Spleen (tissue), 11 donors: ENCODE measurements at regions not wholly inside any gene's neighbourhood (a gene's known extent, or its start where the extent isn't known, plus 50 kb on each side); places are given as distances from the start of the nearest gene placed in this dataset.
"Not testable (repeated sequence)": the region's sequence is repeated elsewhere in the genome, so short reads cannot be mapped to it uniquely, and the experiment has no call there.

Experiments
- DNase-seq: peaks from one replicate; pipeline ENCODE4 v3.0.0-alpha.2; 2020
- H3K27ac ChIP-seq, 8 donors: fragments of 200-600 bp; sonication (generic) in 7 of 8; 1 replicate in 4 of 8; 2 replicates in 4 of 8; pipeline versions ENCODE4 v1.5.0 to v1.8.0; 2016 to 2021; ENCODE audit warnings: inconsistent platforms in 4 of 8, mild to moderate bottlenecking in 4 of 8, moderate library complexity in 1 of 8
- H3K27me3 ChIP-seq, 7 donors: fragments of 200-600 bp; sonication (generic) in 6 of 7; replicated peaks in 1 of 7; 1 replicate in 4 of 7; 2 replicates in 3 of 7; pipeline versions ENCODE4 v1.5.0 to v1.8.0; 2016 to 2021; ENCODE audit warnings: inconsistent platforms in 3 of 7, mild to moderate bottlenecking in 1 of 7
- H3K36me3 ChIP-seq, 6 donors: fragments of 200-600 bp; sonication (generic) in 5 of 6; 1 replicate in 4 of 6; 2 replicates in 2 of 6; pipeline versions ENCODE4 v1.5.0 to v1.8.0; 2016 to 2021; ENCODE audit warnings: inconsistent platforms in 2 of 6
- H3K4me1 ChIP-seq, 6 donors: fragments of 200-600 bp; sonication (generic) in 5 of 6; 1 replicate in 3 of 6; 2 replicates in 3 of 6; pipeline versions ENCODE4 v1.5.0 to v1.8.0; 2016 to 2021; ENCODE audit warnings: inconsistent platforms in 3 of 6
- H3K4me3 ChIP-seq, 8 donors: fragments of 200-600 bp; sonication (generic) in 7 of 8; 1 replicate in 4 of 8; 2 replicates in 4 of 8; pipeline versions ENCODE4 v1.5.0 to v1.8.0; 2016 to 2021; ENCODE audit warnings: inconsistent platforms in 4 of 8, mild to moderate bottlenecking in 4 of 8, moderate library complexity in 2 of 8
- H3K9me3 ChIP-seq, 8 donors: fragments of 200-600 bp; sonication (generic) in 7 of 8; 1 replicate in 4 of 8; 2 replicates in 4 of 8; pipeline versions ENCODE4 v1.5.0 to v1.8.0; 2016 to 2021; ENCODE audit warnings: inconsistent platforms in 4 of 8
- POLR2A ChIP-seq, 3 donors: fragments of 450-650 bp; IDR thresholded peaks; one replicate each; pipeline ENCODE4 v1.5.1; 2017; ENCODE audit warnings: antibody characterized with exemption in 3 of 3, mild to moderate bottlenecking in 1 of 3
- POLR2AphosphoS5 ChIP-seq, 3 donors: sonication (generic); formaldehyde crosslinking; IDR thresholded peaks; one replicate each; pipeline ENCODE4 v1.5.1; 2017; ENCODE audit warnings: antibody characterized with exemption in 3 of 3
- WGBS, 5 donors: extraction: QIAGEN DNeasy Blood & Tissue Kit in 3 of 5; methylation state at CpG; one replicate each; pipeline versions ENCODE4 v1.1.5 to v1.1.7; 2013 to 2018; 5-methylcytosine and 5-hydroxymethylcytosine counted together
- intact Hi-C: fragments of 100-400 bp; cut with DNase I; formaldehyde crosslinking; loops from one replicate; pipeline ENCODE4 v1.15.0; 2023; ENCODE audit warnings: low total_unique reads
- TF ChIP-seq, protein P1 (sequence below), 11 experiments: fragments of 200-600 bp in 7 of 11; fragments of 450-650 bp in 4 of 11; sonication (generic) in 4 of 11; IDR thresholded peaks in 8 of 11; conservative IDR thresholded peaks in 3 of 11; 1 replicate in 7 of 11; 2 replicates in 4 of 11; pipeline versions ENCODE4 v1.4.0 to v1.8.0; 2016 to 2021; ENCODE audit warnings: antibody characterized with exemption in 11 of 11, inconsistent platforms in 4 of 11, mild to moderate bottlenecking in 1 of 11
- donor health status: healthy with polysubstance abuse.
- donor health status: DM: no; HTN: no; CAD: no; lungs with moderate emphysema.
- donor health status: DM: no; HTN: no; CAD: no.
- donor health status: Bipolar disorder and iron deficiency.
- donor health status: healthy.
- donor health status: DM: no; HTN: no; CAD: no.
- donor health status: DM: yes; HTN: yes; CAD: no.

DNA sequence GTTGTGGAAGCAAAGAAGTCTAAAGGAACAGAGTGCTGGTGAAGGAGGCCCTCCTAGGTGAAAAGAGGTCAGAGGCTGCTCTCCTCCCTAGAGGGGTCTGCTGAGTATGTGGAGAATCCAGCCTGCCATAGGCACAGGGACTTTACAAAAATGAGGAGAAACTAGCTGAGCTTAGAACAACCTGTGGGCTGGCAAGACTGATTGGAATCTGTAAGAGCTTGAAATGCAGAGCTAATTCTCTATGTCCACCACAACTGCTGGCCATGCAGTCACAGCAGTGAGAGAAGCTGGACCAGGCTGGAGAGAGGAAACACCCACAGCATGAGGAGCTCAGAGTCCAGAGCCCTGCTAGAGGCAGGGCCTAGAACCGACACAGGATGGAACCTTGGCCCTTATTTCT lies 251.0 kb upstream of the MGAT5 start:
- 0% methylated on average over 1 of the region's 1 CpG for WGBS, 5 donors
- Histone ChIP-seq H3K4me3 (no peak overlapping the region), H3K27ac (no peak overlapping the region), H3K27me3 (no peaks in the 10 kb centered on the region), H3K36me3 (no peaks in the 10 kb centered on the region), H3K4me1 (no peaks in the 10 kb centered on the region), H3K9me3 (no peaks in the 10 kb centered on the region)
- TF ChIP-seq POLR2AphosphoS5 (IDR thresholded peaks at IDR 0.05): no peak
- no peak for TF ChIP-seq POLR2A (IDR thresholded peaks at IDR 0.05)
- TF ChIP-seq, protein P1, sequence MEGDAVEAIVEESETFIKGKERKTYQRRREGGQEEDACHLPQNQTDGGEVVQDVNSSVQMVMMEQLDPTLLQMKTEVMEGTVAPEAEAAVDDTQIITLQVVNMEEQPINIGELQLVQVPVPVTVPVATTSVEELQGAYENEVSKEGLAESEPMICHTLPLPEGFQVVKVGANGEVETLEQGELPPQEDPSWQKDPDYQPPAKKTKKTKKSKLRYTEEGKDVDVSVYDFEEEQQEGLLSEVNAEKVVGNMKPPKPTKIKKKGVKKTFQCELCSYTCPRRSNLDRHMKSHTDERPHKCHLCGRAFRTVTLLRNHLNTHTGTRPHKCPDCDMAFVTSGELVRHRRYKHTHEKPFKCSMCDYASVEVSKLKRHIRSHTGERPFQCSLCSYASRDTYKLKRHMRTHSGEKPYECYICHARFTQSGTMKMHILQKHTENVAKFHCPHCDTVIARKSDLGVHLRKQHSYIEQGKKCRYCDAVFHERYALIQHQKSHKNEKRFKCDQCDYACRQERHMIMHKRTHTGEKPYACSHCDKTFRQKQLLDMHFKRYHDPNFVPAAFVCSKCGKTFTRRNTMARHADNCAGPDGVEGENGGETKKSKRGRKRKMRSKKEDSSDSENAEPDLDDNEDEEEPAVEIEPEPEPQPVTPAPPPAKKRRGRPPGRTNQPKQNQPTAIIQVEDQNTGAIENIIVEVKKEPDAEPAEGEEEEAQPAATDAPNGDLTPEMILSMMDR (IDR thresholded peaks at IDR 0.05 in 8 of 11, conservative IDR thresholded peaks at IDR 0.05 in 3 of 11): no peak
- intact Hi-C loops: no loop called here
- DNase-seq: no peak

DNA sequence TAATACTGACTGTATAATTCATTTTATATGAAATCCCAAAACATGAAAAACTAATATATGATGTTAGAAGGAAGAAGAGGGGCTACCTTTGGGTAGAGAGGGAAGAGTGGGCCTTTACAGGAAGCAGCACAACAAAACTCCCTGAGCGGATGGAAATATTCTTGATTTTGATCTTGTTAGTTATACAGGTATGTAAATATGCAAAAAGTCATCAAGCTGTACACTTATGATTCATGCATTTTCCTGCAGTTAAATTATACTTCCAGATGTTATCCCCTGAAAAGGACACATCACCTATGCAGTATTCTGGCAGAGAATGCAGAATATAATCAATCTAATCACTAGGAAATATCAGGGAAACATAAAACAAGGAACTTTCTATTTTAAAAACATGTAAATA lies 249.4 kb upstream of the MGAT5 start:
- 95 to 100% (median 98%) methylated on average over 1 of the region's 1 CpG for WGBS, 5 donors
- no peaks in the 10 kb centered on the region for H3K9me3 ChIP-seq
- no peak overlapping the region for H3K27ac ChIP-seq
- no peaks in the 10 kb centered on the region for H3K27me3 ChIP-seq
- DNase-seq: no peak
- no peak for TF ChIP-seq POLR2AphosphoS5 (IDR thresholded peaks at IDR 0.05)
- TF ChIP-seq, protein P1 (IDR thresholded peaks at IDR 0.05 in 8 of 11, conservative IDR thresholded peaks at IDR 0.05 in 3 of 11): no peak
- TF ChIP-seq POLR2A (IDR thresholded peaks at IDR 0.05): no peak
- no peaks in the 10 kb centered on the region for H3K36me3 ChIP-seq
- no peaks in the 10 kb centered on the region for H3K4me1 ChIP-seq
- intact Hi-C loops: no loop called here
- no peak overlapping the region for H3K4me3 ChIP-seq

DNA sequence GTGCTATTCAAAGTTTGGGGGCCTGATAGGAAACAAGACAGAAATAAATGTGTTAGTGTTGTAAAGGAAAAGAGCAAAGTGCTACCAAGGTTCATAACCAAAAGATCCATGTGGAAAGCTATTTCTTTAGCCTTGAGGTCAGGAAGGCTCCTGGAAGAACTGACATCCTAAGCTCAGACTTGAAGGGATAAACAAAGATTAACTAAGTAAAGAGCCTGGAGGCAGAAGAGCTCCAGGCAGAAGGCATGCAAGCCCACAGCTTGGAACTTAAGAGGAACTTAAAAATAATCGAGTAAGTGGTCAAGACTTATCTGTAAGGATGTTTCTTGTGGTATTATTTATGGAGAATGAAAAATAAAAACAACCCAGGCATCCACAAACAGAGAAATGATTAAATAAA lies 245.0 kb upstream of the MGAT5 start:
- intact Hi-C loops: no loop called here
- H3K4me1 ChIP-seq: peaks cover 0 to 9% (median under 1%) of the 10 kb centered on the region in 6 donors
- no peak overlapping the region for H3K4me3 ChIP-seq
- H3K27ac ChIP-seq: no peak overlapping the region
- no peaks in the 10 kb centered on the region for H3K27me3 ChIP-seq
- 40 to 44% (median 43%) methylated on average over 1 of the region's 1 CpG for WGBS, 5 donors
- H3K36me3 ChIP-seq: no peaks in the 10 kb centered on the region
- no peaks in the 10 kb centered on the region for H3K9me3 ChIP-seq
- TF ChIP-seq, protein P1 (IDR thresholded peaks at IDR 0.05 in 8 of 11, conservative IDR thresholded peaks at IDR 0.05 in 3 of 11): no peak
- no peak for TF ChIP-seq POLR2AphosphoS5 (IDR thresholded peaks at IDR 0.05)
- TF ChIP-seq POLR2A (IDR thresholded peaks at IDR 0.05): no peak
- no peak for DNase-seq

DNA sequence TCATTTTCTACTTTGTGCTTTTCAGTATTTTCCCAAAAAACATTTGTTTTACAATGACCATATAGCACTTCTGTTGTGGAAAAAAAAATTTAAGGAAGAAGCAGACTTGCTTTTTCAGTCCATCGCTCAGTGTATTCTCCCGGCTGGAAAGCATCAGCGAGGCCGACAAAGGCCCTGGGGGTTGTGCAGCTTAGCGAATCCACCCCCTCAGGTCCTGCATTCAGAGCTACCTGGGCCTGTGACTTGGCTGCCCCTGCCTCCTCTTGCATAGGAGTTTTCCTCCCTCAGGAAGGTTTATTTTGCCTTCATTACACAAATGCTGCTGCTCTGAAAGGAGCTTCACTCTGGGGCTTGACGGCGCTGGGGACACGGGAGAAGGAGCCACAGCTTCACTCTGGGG lies 244.4 kb upstream of the MGAT5 start:
- H3K27me3 ChIP-seq: no peaks in the 10 kb centered on the region
- no peak for DNase-seq
- H3K4me3 ChIP-seq: no peak overlapping the region
- intact Hi-C loops: no loop called here
- peaks cover 0 to 9% (median 1%) of the 10 kb centered on the region in 6 donors for H3K4me1 ChIP-seq
- H3K27ac ChIP-seq: no peak overlapping the region
- TF ChIP-seq, protein P1 (IDR thresholded peaks at IDR 0.05 in 8 of 11, conservative IDR thresholded peaks at IDR 0.05 in 3 of 11): no peak
- no peak for TF ChIP-seq POLR2AphosphoS5 (IDR thresholded peaks at IDR 0.05)
- H3K36me3 ChIP-seq: no peaks in the 10 kb centered on the region
- WGBS, 5 donors: 89 to 94% (median 91%) methylated on average over 5 to 8 of the region's 8 CpGs
- no peaks in the 10 kb centered on the region for H3K9me3 ChIP-seq

DNA sequence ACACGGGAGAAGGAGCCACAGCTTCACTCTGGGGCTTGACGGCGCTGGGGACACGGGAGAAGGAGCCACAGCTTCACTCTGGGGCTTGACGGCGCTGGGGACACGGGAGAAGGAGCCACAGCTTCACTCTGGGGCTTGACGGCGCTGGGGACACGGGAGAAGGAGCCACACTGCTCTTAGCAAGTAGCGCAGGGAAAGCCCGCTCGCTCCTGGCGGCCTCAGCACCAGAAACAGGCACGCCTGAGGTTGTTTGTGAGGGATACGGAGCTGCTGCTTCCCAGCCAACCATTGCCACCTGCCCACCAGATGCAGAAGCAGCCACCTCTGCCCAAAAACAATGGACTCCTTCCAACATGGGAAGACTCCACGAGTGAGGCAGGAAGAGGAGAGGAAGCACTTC lies 244.0 kb upstream of the MGAT5 start:
- intact Hi-C loops, H3K4me3 ChIP-seq, H3K9me3 ChIP-seq, H3K27me3 ChIP-seq, DNase-seq, H3K36me3 ChIP-seq, H3K27ac ChIP-seq, H3K4me1 ChIP-seq: not testable (repeated sequence)
- 13 to 86% (median 83%) methylated on average over 1 to 13 of the region's 17 CpGs for WGBS, 5 donors
